Type B pancreatic cell (in vitro differentiated cells): ENCODE measurements at regions not wholly inside any gene's neighbourhood (a gene's known extent, or its start where the extent isn't known, plus 50 kb on each side); places are given as distances from the start of the nearest gene placed in this dataset.
"Not testable (repeated sequence)": the region's sequence is repeated elsewhere in the genome, so short reads cannot be mapped to it uniquely, and the experiment has no call there.

Experiments
- DNase-seq: peaks from one replicate; pipeline ENCODE4 v3.0.0; 2021; ENCODE audit warnings: mixed read lengths; ENCODE audit not compliant: unreplicated experiment; ENCODE audit errors: extremely low spot score
- H3K27ac Mint-ChIP-seq: 2 replicates; pipeline ENCODE4 v1.8.0; 2021; ENCODE audit warnings: mild to moderate bottlenecking, mixed read lengths
- H3K27me3 Mint-ChIP-seq: 2 replicates; pipeline ENCODE4 v1.8.0; 2021; ENCODE audit warnings: mixed read lengths
- H3K36me3 Mint-ChIP-seq: 2 replicates; pipeline ENCODE4 v1.8.0; 2021; ENCODE audit warnings: mixed read lengths
- H3K4me1 Mint-ChIP-seq: one replicate; pipeline ENCODE4 v1.8.0; 2021; ENCODE audit warnings: mixed read lengths; ENCODE audit not compliant: unreplicated experiment
- H3K4me3 Mint-ChIP-seq: 2 replicates; pipeline ENCODE4 v1.8.0; 2021; ENCODE audit warnings: mild to moderate bottlenecking, mixed read lengths
- H3K9me3 Mint-ChIP-seq: 2 replicates; pipeline ENCODE4 v1.8.0; 2021; ENCODE audit warnings: mixed read lengths
- TF ChIP-seq, protein P1 (sequence below): fragments of 200-600 bp; sonication (generic); conservative IDR thresholded peaks from 2 replicates; pipeline ENCODE4 v1.5.0; 2021; ENCODE audit warnings: antibody characterized with exemption, mild to moderate bottlenecking

DNA sequence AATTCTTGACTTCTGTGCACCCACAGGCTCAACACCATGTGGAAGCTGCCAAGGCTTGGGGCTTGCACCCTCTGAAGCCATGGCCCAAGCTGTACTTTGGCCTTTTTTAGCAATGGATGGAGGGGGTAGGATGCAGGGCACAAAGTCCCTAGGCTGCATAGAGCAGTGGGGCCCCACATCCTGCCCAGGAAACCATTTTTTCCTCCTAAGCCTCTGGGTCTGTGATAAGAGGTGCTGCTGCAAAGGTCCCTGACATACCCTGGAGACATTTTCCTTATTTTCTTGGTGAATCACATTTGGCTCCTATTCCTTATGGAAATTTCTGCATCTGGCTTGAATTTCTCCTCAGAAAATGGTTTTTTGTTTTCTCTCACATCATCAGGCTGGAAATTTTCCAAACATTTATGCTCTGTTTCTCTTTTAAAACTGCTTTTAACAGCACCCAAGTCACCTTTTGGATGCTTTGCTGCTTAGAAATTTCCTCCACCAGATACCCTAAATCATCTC lies 482.7 kb upstream of the TLE4 start:
- TF ChIP-seq, protein P1, sequence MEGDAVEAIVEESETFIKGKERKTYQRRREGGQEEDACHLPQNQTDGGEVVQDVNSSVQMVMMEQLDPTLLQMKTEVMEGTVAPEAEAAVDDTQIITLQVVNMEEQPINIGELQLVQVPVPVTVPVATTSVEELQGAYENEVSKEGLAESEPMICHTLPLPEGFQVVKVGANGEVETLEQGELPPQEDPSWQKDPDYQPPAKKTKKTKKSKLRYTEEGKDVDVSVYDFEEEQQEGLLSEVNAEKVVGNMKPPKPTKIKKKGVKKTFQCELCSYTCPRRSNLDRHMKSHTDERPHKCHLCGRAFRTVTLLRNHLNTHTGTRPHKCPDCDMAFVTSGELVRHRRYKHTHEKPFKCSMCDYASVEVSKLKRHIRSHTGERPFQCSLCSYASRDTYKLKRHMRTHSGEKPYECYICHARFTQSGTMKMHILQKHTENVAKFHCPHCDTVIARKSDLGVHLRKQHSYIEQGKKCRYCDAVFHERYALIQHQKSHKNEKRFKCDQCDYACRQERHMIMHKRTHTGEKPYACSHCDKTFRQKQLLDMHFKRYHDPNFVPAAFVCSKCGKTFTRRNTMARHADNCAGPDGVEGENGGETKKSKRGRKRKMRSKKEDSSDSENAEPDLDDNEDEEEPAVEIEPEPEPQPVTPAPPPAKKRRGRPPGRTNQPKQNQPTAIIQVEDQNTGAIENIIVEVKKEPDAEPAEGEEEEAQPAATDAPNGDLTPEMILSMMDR = no peak
- H3K9me3 Mint-ChIP-seq = peaks cover 5% of the 10 kb centered on the region
- H3K4me1 Mint-ChIP-seq = no peaks in the 10 kb centered on the region
- no peaks in the 10 kb centered on the region for H3K36me3 Mint-ChIP-seq
- H3K4me3 Mint-ChIP-seq = no peak overlapping the region
- no peak for DNase-seq
- H3K27me3 Mint-ChIP-seq = no peaks in the 10 kb centered on the region
- no peak overlapping the region for H3K27ac Mint-ChIP-seq

DNA sequence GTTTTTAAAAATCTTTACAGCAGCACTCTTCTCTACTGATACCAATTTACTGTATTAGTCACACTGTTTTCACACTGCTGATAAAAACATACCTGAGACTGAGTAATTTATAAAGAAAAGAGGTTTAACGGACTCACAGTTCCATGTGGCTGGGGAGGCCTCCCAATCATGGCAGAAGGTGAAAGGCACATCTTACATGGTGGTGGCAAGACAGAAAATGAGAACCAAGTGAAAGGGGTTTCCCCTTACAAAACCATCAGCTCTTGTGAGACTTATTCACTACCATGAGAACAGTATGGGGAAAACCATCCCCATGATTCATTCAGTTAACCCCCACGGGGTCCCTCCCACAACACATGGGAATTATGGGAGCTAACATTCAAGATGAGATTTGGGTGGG lies 481.9 kb upstream of the TLE4 start:
- not testable (repeated sequence) for H3K4me3 Mint-ChIP-seq, H3K9me3 Mint-ChIP-seq, H3K36me3 Mint-ChIP-seq, H3K27me3 Mint-ChIP-seq, DNase-seq, H3K4me1 Mint-ChIP-seq, H3K27ac Mint-ChIP-seq

DNA sequence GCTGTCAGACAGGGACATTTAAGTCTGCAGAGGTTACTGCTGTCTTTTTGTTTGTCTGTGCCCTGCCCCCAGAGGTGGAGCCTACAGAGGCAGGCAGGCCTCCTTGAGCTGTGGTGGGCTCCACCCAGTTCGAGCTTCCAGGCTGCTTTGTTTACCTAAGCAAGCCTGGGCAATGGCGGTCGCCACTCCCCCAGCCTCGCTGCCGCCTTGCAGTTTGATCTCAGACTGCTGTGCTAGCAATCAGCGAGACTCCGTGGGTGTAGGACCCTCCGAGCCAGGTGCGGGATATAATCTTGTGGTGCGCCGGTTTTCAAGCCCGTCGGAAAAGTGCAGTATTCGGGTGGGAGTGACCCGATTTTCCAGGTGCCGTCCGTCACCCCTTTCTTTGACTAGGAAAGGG lies 468.5 kb upstream of the TLE4 start:
- not testable (repeated sequence) for DNase-seq, H3K27me3 Mint-ChIP-seq, H3K4me1 Mint-ChIP-seq, H3K4me3 Mint-ChIP-seq, H3K27ac Mint-ChIP-seq, H3K36me3 Mint-ChIP-seq
- peaks cover 12% of the 10 kb centered on the region for H3K9me3 Mint-ChIP-seq

DNA sequence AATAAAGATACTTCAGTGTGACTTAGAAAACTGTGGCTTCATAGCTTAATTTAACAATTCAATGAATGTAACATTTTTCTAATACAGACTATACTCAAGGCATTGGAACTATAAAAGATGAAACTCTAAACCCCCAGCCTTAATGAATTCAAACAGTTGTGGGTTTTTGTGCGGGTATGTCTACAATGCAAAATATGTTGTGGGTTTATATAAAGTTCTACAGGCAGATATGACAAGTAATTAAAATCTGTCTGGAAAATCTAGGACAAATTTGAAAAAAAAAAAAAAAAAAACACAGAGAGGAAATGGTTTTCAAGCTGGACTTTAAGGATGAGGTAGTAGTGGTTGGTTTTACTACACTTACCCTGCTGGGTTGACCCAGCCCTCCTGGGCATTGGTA lies 467.5 kb upstream of the TLE4 start:
- H3K9me3 Mint-ChIP-seq = peaks cover 12% of the 10 kb centered on the region
- no peak overlapping the region for H3K27ac Mint-ChIP-seq
- no peaks in the 10 kb centered on the region for H3K27me3 Mint-ChIP-seq
- TF ChIP-seq, protein P1 = no peak
- no peaks in the 10 kb centered on the region for H3K4me1 Mint-ChIP-seq
- no peak overlapping the region for H3K4me3 Mint-ChIP-seq
- DNase-seq = no peak
- H3K36me3 Mint-ChIP-seq = no peaks in the 10 kb centered on the region

DNA sequence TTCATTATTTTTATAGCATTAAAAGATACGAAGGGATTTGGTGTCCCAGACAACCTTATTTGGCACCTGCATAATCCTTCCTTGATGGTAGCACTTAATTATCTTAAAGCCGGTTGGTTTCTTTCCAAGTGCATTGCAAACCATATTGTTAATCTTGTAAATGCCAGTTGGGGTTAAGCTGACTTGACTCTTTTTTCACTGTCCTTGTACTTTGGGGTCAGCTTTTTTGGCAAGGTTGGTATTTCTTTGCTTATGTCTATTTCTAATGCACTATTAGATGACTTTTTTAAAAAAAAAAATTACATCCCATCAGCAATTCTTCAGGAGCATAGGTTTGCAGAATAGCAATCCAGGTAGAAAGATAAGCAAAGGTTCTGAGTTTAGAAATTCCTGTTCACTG lies 466.8 kb upstream of the TLE4 start:
- Mint-ChIP-seq H3K4me1 (no peaks in the 10 kb centered on the region), H3K9me3 (peaks cover 12% of the 10 kb centered on the region), H3K36me3 (no peaks in the 10 kb centered on the region), H3K4me3 (no peak overlapping the region), H3K27me3 (no peaks in the 10 kb centered on the region), H3K27ac (no peak overlapping the region)
- TF ChIP-seq, protein P1 = no peak
- no peak for DNase-seq

DNA sequence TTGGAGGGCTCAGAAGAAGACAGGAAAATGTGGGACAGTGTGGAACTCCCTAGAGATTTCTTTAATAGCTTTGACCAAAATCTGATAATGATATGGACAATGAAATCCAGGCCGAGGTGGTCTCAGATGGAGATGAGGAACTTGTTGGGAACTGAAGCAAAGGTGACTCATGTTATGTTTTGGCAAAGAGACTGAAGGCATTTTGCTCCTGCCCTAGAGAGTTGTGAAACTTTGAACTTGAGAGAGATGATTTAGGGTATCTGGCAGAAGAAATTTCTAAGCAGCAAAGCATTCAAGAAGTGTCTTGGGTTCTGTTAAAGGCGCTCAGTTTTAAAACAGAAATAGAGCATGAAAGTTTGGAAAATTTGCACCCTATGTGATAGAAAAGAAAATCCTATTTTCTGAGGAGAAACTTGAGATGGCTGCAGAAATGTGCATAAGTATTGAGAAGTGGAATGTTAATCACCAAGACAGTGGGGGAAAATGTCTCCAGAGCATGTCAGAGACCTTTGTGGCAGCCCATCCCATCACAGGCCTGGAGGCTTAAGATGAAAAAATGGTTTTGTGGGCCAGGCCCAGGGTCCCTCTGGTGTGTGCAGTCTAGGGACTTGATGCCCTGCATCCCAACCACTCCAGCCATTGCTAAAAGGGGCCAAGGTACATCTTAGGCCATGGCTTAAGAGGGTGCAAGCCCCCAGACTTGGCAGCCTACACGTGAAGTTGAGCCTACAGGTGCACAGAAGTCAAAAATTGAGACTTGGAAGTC lies 463.7 kb upstream of the TLE4 start:
- TF ChIP-seq, protein P1 = no peak
- no peak for DNase-seq
- Mint-ChIP-seq H3K4me3 (no peak overlapping the region), H3K36me3 (no peaks in the 10 kb centered on the region), H3K27me3 (peaks cover 1% of the 10 kb centered on the region), H3K4me1 (no peaks in the 10 kb centered on the region), H3K9me3 (peaks cover 12% of the 10 kb centered on the region), H3K27ac (no peak overlapping the region)

DNA sequence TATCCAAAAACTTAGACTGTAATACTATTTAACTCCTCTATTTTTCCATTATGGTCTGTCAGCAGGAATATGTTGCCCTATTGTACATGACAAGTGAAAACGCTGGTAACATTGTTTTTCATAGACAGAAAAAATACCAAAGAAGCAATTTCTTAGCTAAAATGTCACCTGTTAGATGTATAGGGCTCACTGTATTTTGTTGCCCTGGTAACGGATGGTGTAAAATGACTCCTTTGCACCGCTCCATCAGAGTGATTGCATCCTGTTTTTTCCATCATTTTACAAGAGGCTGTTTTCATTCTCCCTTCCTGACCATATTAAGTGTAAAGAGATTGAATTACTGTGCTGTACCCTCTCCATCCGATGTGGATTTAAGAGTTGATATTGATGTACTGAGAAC lies 460.1 kb upstream of the TLE4 start:
- Mint-ChIP-seq H3K4me1 (no peaks in the 10 kb centered on the region), H3K27me3 (peaks cover 13% of the 10 kb centered on the region), H3K9me3 (peaks cover 6% of the 10 kb centered on the region), H3K27ac (no peak overlapping the region), H3K4me3 (no peak overlapping the region), H3K36me3 (no peaks in the 10 kb centered on the region)
- TF ChIP-seq, protein P1 = no peak
- DNase-seq = no peak
